ENCODE measurements at regions not wholly inside any gene's neighbourhood (a gene's known extent, or its start where the extent isn't known, plus 50 kb on each side); places are given as distances from the start of the nearest gene placed in this dataset.
"Not testable (repeated sequence)": the region's sequence is repeated elsewhere in the genome, so short reads cannot be mapped to it uniquely, and the experiment has no call there.

- no peak for DNase-seq (ENCODE audit: low read depth in 2 of 2, low spot score in 1 of 2)
These were observed 50.8 kb upstream of the PCSK1 start for GRCh38 chr5:96483878-96484277.

- DNase-seq (ENCODE audit: low read depth in 2 of 2, low spot score in 1 of 2): no peak
These were observed 54.8 kb upstream of the PCSK1 start for GRCh38 chr5:96487859-96488258.

- no peak for DNase-seq (ENCODE audit: low read depth in 2 of 2, low spot score in 1 of 2)
These were observed 56.5 kb upstream of the PCSK1 start for GRCh38 chr5:96489532-96489931.

- no peak for DNase-seq (ENCODE audit: low read depth in 2 of 2, low spot score in 1 of 2)
These were observed 59.5 kb upstream of the PCSK1 start for GRCh38 chr5:96492459-96493047.

- no peak for DNase-seq (ENCODE audit: low read depth in 2 of 2, low spot score in 1 of 2)
These were observed 60.3 kb upstream of the PCSK1 start for GRCh38 chr5:96493219-96493790.

- DNase-seq (ENCODE audit: low read depth in 2 of 2, low spot score in 1 of 2): not testable (repeated sequence)
These were observed 62.4 kb upstream of the PCSK1 start for GRCh38 chr5:96495412-96495811.

GRCh38 chr5:96497027-96497426 is 64.0 kb upstream of the PCSK1 start:
- DNase-seq (ENCODE audit: low read depth in 2 of 2, low spot score in 1 of 2): not testable (repeated sequence)

GRCh38 chr5:96499753-96500345 is 66.8 kb upstream of the PCSK1 start:
- DNase-seq (ENCODE audit: low read depth in 2 of 2, low spot score in 1 of 2): no peak

- no peak for DNase-seq (ENCODE audit: low read depth in 2 of 2, low spot score in 1 of 2)
These were observed 69.1 kb upstream of the PCSK1 start for GRCh38 chr5:96501991-96502646.

- DNase-seq (ENCODE audit: low read depth in 2 of 2, low spot score in 1 of 2): no peak
These were observed 70.6 kb upstream of the PCSK1 start for GRCh38 chr5:96503501-96504236.

GRCh38 chr5:96506376-96506775 is 73.3 kb upstream of the PCSK1 start:
- DNase-seq (ENCODE audit: low read depth in 2 of 2, low spot score in 1 of 2): no peak

GRCh38 chr5:96506866-96507527 is 73.9 kb upstream of the PCSK1 start:
- no peak for DNase-seq (ENCODE audit: low read depth in 2 of 2, low spot score in 1 of 2)

- DNase-seq (ENCODE audit: low read depth in 2 of 2, low spot score in 1 of 2): no peak
These were observed 76.3 kb upstream of the PCSK1 start for GRCh38 chr5:96509316-96509715.

GRCh38 chr5:96509721-96510350 is 76.8 kb upstream of the PCSK1 start:
- DNase-seq (ENCODE audit: low read depth in 2 of 2, low spot score in 1 of 2): no peak

- no peak for DNase-seq (ENCODE audit: low read depth in 2 of 2, low spot score in 1 of 2)
These were observed 83.6 kb upstream of the PCSK1 start for GRCh38 chr5:96516631-96517071.

GRCh38 chr5:96517295-96517694 is 84.2 kb upstream of the PCSK1 start:
- no peak for DNase-seq (ENCODE audit: low read depth in 2 of 2, low spot score in 1 of 2)

- no peak for DNase-seq (ENCODE audit: low read depth in 2 of 2, low spot score in 1 of 2)
These were observed 87.3 kb upstream of the PCSK1 start for GRCh38 chr5:96520345-96520744.

GRCh38 chr5:96522635-96523355 is 89.7 kb upstream of the PCSK1 start:
- no peak for DNase-seq (ENCODE audit: low read depth in 2 of 2, low spot score in 1 of 2)

GRCh38 chr5:96527768-96528661 is 95.0 kb upstream of the PCSK1 start:
- no peak for DNase-seq (ENCODE audit: low read depth in 2 of 2, low spot score in 1 of 2)

Measured in stimulated activated CD8-positive, alpha-beta memory T cell treated with anti-CD3 and anti-CD28 coated beads, Interleukin-4, amount 100 ng/mL, for 4 hours (primary cell).